ENCODE measurements at regions not wholly inside any gene's neighbourhood (a gene's known extent, or its start where the extent isn't known, plus 50 kb on each side); places are given as distances from the start of the nearest gene placed in this dataset.
"Not testable (repeated sequence)": the region's sequence is repeated elsewhere in the genome, so short reads cannot be mapped to it uniquely, and the experiment has no call there.

- Histone ChIP-seq H3K4me3 (no peak overlapping the region), H3K27ac (no peak overlapping the region), H3K36me3 (no peaks in the 10 kb centered on the region), H3K27me3 (replicated peaks) (no peaks in the 10 kb centered on the region), H3K9me3 (replicated peaks) (no peaks in the 10 kb centered on the region; the same call in 1 of the 2 replicates), H3K4me1 (replicated peaks) (no peaks in the 10 kb centered on the region)
- no peak for DNase-seq (ENCODE audit: low read depth in 1 of 2, low spot score in 2 of 2)
These were observed 375.9 kb downstream of the NXPH1 start for GRCh38 chr7:8809320-8809719.

GRCh38 chr7:8817448-8818036, 384.1 kb downstream of the NXPH1 start:
- Histone ChIP-seq H3K4me3 (no peak overlapping the region), H3K4me1 (replicated peaks) (no peaks in the 10 kb centered on the region), H3K27me3 (replicated peaks) (no peaks in the 10 kb centered on the region), H3K9me3 (replicated peaks) (peaks cover 3% of the 10 kb centered on the region; the same call in 1 of the 2 replicates), H3K27ac (no peak overlapping the region), H3K36me3 (no peaks in the 10 kb centered on the region)
- no peak for DNase-seq (ENCODE audit: low read depth in 1 of 2, low spot score in 2 of 2)

GRCh38 chr7:8818406-8818805, 385.0 kb downstream of the NXPH1 start:
- Histone ChIP-seq H3K27ac (no peak overlapping the region), H3K36me3 (no peaks in the 10 kb centered on the region), H3K9me3 (replicated peaks) (peaks cover 3% of the 10 kb centered on the region; the same call in 1 of the 2 replicates), H3K27me3 (replicated peaks) (no peaks in the 10 kb centered on the region), H3K4me1 (replicated peaks) (no peaks in the 10 kb centered on the region), H3K4me3 (no peak overlapping the region)
- DNase-seq (ENCODE audit: low read depth in 1 of 2, low spot score in 2 of 2) = no peak

- no peak overlapping the region for H3K27ac ChIP-seq
- no peaks in the 10 kb centered on the region for H3K9me3 ChIP-seq (replicated peaks)
- H3K4me1 ChIP-seq (replicated peaks) = no peaks in the 10 kb centered on the region
- no peak overlapping the region for H3K4me3 ChIP-seq
- H3K36me3 ChIP-seq = no peaks in the 10 kb centered on the region
- no peak for DNase-seq (ENCODE audit: low read depth in 1 of 2, low spot score in 2 of 2)
- H3K27me3 ChIP-seq (replicated peaks) = no peaks in the 10 kb centered on the region
These were observed 389.2 kb downstream of the NXPH1 start for GRCh38 chr7:8822595-8822994.

GRCh38 chr7:8823486-8823885, 390.1 kb downstream of the NXPH1 start:
- Histone ChIP-seq H3K27ac (no peak overlapping the region), H3K27me3 (replicated peaks) (no peaks in the 10 kb centered on the region), H3K4me3 (no peak overlapping the region), H3K9me3 (replicated peaks) (no peaks in the 10 kb centered on the region), H3K4me1 (replicated peaks) (no peaks in the 10 kb centered on the region), H3K36me3 (no peaks in the 10 kb centered on the region)
- no peak for DNase-seq (ENCODE audit: low read depth in 1 of 2, low spot score in 2 of 2)

- Histone ChIP-seq H3K4me1 (replicated peaks) (no peaks in the 10 kb centered on the region), H3K4me3 (no peak overlapping the region), H3K27me3 (replicated peaks) (no peaks in the 10 kb centered on the region), H3K27ac (no peak overlapping the region), H3K9me3 (replicated peaks) (no peaks in the 10 kb centered on the region; the same call in 1 of the 2 replicates), H3K36me3 (no peaks in the 10 kb centered on the region)
- no peak for DNase-seq (ENCODE audit: low read depth in 1 of 2, low spot score in 2 of 2)
These were observed 393.9 kb downstream of the NXPH1 start for GRCh38 chr7:8827329-8827728.

GRCh38 chr7:8829100-8829499, 395.7 kb downstream of the NXPH1 start:
- no peak overlapping the region for H3K27ac ChIP-seq
- no peak for DNase-seq (ENCODE audit: low read depth in 1 of 2, low spot score in 2 of 2)
- no peak overlapping the region for H3K4me3 ChIP-seq

GRCh38 chr7:8831376-8831775, 398.0 kb downstream of the NXPH1 start:
- H3K9me3 ChIP-seq (replicated peaks) = no peaks in the 10 kb centered on the region; the same call in 1 of the 2 replicates
- no peaks in the 10 kb centered on the region for H3K4me1 ChIP-seq (replicated peaks)
- no peak overlapping the region for H3K4me3 ChIP-seq
- no peaks in the 10 kb centered on the region for H3K36me3 ChIP-seq
- DNase-seq (ENCODE audit: low read depth in 1 of 2, low spot score in 2 of 2) = no peak
- no peaks in the 10 kb centered on the region for H3K27me3 ChIP-seq (replicated peaks)
- H3K27ac ChIP-seq = no peak overlapping the region

More at GRCh38 chr7:8829100-8829499, 395.7 kb downstream of the NXPH1 start:
- Histone ChIP-seq H3K27me3 (replicated peaks) (no peaks in the 10 kb centered on the region), H3K4me1 (replicated peaks) (no peaks in the 10 kb centered on the region), H3K36me3 (no peaks in the 10 kb centered on the region), H3K9me3 (replicated peaks) (no peaks in the 10 kb centered on the region; the same call in 1 of the 2 replicates)

- no peak for DNase-seq (ENCODE audit: low read depth in 1 of 2, low spot score in 2 of 2)
- Histone ChIP-seq H3K4me1 (replicated peaks) (no peaks in the 10 kb centered on the region), H3K36me3 (no peaks in the 10 kb centered on the region), H3K4me3 (no peak overlapping the region), H3K27me3 (replicated peaks) (no peaks in the 10 kb centered on the region), H3K9me3 (replicated peaks) (no peaks in the 10 kb centered on the region; the same call in 1 of the 2 replicates), H3K27ac (no peak overlapping the region)
These were observed 399.9 kb downstream of the NXPH1 start for GRCh38 chr7:8833355-8833754.

GRCh38 chr7:8841171-8841570, 407.8 kb downstream of the NXPH1 start:
- no peaks in the 10 kb centered on the region for H3K4me1 ChIP-seq (replicated peaks)
- H3K4me3 ChIP-seq = no peak overlapping the region
- H3K27ac ChIP-seq = no peak overlapping the region
- H3K27me3 ChIP-seq (replicated peaks) = no peaks in the 10 kb centered on the region
- H3K9me3 ChIP-seq (replicated peaks) = no peaks in the 10 kb centered on the region
- no peak for DNase-seq (ENCODE audit: low read depth in 1 of 2, low spot score in 2 of 2)
- H3K36me3 ChIP-seq = no peaks in the 10 kb centered on the region

- no peaks in the 10 kb centered on the region for H3K36me3 ChIP-seq
- H3K27ac ChIP-seq = no peak overlapping the region
- H3K27me3 ChIP-seq (replicated peaks) = no peaks in the 10 kb centered on the region
- no peaks in the 10 kb centered on the region for H3K4me1 ChIP-seq (replicated peaks)
- H3K9me3 ChIP-seq (replicated peaks) = no peaks in the 10 kb centered on the region; the same call in none of the 2 replicates
- no peak overlapping the region for H3K4me3 ChIP-seq
- DNase-seq (ENCODE audit: low read depth in 1 of 2, low spot score in 2 of 2) = no peak
These were observed 438.3 kb downstream of the NXPH1 start for GRCh38 chr7:8871716-8872115.

GRCh38 chr7:8881916-8882315, 448.5 kb downstream of the NXPH1 start:
- H3K27ac ChIP-seq = no peak overlapping the region

GRCh38 chr7:8885480-8886000, 452.1 kb downstream of the NXPH1 start:
- no peak for DNase-seq (ENCODE audit: low read depth in 1 of 2, low spot score in 2 of 2)
- no peak overlapping the region for H3K4me3 ChIP-seq
- H3K4me1 ChIP-seq (replicated peaks) = no peaks in the 10 kb centered on the region
- no peak overlapping the region for H3K27ac ChIP-seq
- H3K36me3 ChIP-seq = no peaks in the 10 kb centered on the region
- H3K27me3 ChIP-seq (replicated peaks) = no peaks in the 10 kb centered on the region
- H3K9me3 ChIP-seq (replicated peaks) = no peaks in the 10 kb centered on the region; the same call in 1 of the 2 replicates

More at GRCh38 chr7:8881916-8882315, 448.5 kb downstream of the NXPH1 start:
- no peaks in the 10 kb centered on the region for H3K36me3 ChIP-seq
- H3K27me3 ChIP-seq (replicated peaks) = no peaks in the 10 kb centered on the region
- H3K9me3 ChIP-seq (replicated peaks) = no peaks in the 10 kb centered on the region; the same call in 1 of the 2 replicates
- H3K4me3 ChIP-seq = no peak overlapping the region
- H3K4me1 ChIP-seq (replicated peaks) = no peaks in the 10 kb centered on the region
- no peak for DNase-seq (ENCODE audit: low read depth in 1 of 2, low spot score in 2 of 2)

GRCh38 chr7:8890346-8890745, 456.9 kb downstream of the NXPH1 start:
- not testable (repeated sequence) for H3K9me3 ChIP-seq (replicated peaks); DNase-seq (ENCODE audit: low read depth in 1 of 2, low spot score in 2 of 2); H3K27me3 ChIP-seq (replicated peaks); H3K36me3 ChIP-seq; H3K4me1 ChIP-seq (replicated peaks); H3K4me3 ChIP-seq; H3K27ac ChIP-seq

GRCh38 chr7:8893775-8894174, 460.4 kb downstream of the NXPH1 start:
- Histone ChIP-seq H3K27me3 (replicated peaks) (no peaks in the 10 kb centered on the region), H3K4me3 (no peak overlapping the region), H3K9me3 (replicated peaks) (no peaks in the 10 kb centered on the region), H3K4me1 (replicated peaks) (no peaks in the 10 kb centered on the region), H3K36me3 (no peaks in the 10 kb centered on the region), H3K27ac (no peak overlapping the region)
- no peak for DNase-seq (ENCODE audit: low read depth in 1 of 2, low spot score in 2 of 2)

Measured in SJSA1 (cell line).